Adrenal gland (tissue), 5 donors: ENCODE measurements at regions not wholly inside any gene's neighbourhood (a gene's known extent, or its start where the extent isn't known, plus 50 kb on each side); places are given as distances from the start of the nearest gene placed in this dataset.

Experiments used
- CTCF ChIP-seq, 6 experiments: fragments of 450-650 bp in 4 of 6; fragments of 200-600 bp in 2 of 6; sonication (generic) in 1 of 6; IDR thresholded peaks; 1 replicate in 5 of 6; 2 replicates in 1 of 6; pipeline versions ENCODE4 v1.5.1 to v1.8.0; 2016 to 2021; ENCODE audit warnings: antibody characterized with exemption in 6 of 6, mild to moderate bottlenecking in 2 of 6, moderate library complexity in 1 of 6
- POLR2A ChIP-seq, 2 donors: fragments of 450-650 bp; IDR thresholded peaks; one replicate each; pipeline ENCODE4 v1.6.1; 2017; ENCODE audit warnings: antibody characterized with exemption in 2 of 2, mild to moderate bottlenecking in 2 of 2, moderate library complexity in 1 of 2
- donor health status: DM: no; HTN: no; CAD: no.

DNA sequence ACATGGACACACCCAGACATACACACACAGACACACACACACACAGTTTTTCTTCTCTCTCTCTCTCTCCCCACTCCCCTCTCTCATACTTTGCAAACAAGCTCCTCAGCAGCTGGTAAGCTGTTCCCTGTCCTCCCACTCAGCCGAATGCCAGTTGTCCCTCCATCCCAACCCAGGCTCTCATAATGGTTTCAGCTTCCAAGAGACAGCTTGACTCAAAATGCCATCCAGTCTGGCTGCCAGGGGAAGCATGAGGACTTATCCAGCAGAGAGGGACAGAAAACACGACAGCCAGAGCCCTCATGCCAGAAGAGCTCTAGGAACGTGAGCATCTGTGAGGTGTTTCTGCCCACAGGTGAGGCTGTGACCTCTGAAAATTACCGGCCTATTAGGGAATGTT lies 112.6 kb upstream of the SPDL1 start:
- no peak for TF ChIP-seq CTCF (IDR thresholded peaks at IDR 0.05)
- no peak for TF ChIP-seq POLR2A (IDR thresholded peaks at IDR 0.05)
